Endothelial cell of hepatic sinusoid (primary cell): ENCODE measurements at regions not wholly inside any gene's neighbourhood (a gene's known extent, or its start where the extent isn't known, plus 50 kb on each side); places are given as distances from the start of the nearest gene placed in this dataset.

Source experiments
- in situ Hi-C: cut with HindIII; loops from 2 replicates; pipeline ENCODE4 v1.10.0; 2017; ENCODE audit warnings: low sequenced_read_pairs

- in situ Hi-C loops: no loop called here
Observed at GRCh38 chr9:134243778-134244467, 79.6 kb upstream of the RNU6ATAC start.

DNA sequence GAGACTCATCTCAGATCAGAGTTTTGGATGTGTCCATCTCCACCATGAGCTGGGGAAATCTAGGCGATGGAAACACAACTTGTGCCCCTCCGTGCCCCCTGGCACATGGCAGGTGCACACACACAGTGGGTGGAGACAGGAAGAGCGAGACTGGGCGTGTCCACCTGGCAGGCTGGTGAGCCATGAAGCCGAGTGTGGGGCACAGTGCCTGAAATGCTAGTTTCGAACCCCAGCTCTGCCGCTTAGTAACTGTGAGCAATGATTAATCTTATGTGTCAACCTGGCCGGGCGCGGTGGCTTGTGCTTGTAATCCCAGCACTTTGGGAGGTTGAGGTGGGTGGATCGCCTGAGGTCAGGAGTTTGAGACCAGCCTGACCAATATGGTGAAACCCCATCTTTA, 80.8 kb upstream of the RNU6ATAC start:
- in situ Hi-C loops: no loop called here

GRCh38 chr9:134247918-134248631, 78.2 kb upstream of the RXRA start:
- in situ Hi-C loops: no loop called here

GRCh38 chr9:134251296-134252069, 74.8 kb upstream of the RXRA start:
- in situ Hi-C loops: no loop called here

- in situ Hi-C loops: no loop called here
Observed at GRCh38 chr9:134252084-134252830, 74.0 kb upstream of the RXRA start.

GRCh38 chr9:134253606-134254205, 72.5 kb upstream of the RXRA start:
- in situ Hi-C loops: no loop called here

DNA sequence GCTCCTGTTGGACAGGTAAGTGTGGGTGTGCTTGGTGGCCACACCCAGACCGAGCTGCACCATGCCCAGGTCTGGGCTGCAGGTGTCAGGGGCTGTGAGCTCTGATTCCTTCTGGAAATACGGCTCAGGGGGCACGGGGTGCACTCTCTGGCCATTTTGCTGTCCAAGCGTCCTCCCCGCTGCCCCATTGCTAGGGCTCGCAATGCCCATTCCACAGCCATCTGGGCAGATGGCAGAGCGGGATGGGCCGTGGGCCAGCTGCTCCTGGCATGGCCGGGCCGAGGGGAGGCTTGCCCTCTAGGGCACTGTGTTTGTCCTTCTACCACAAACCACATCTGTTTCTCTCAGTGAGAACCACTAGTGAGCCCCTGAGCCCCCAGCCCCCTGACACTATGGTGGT, 67.9 kb upstream of the RXRA start:
- in situ Hi-C loops: loop anchor here (5.0 kb wide), 1 partner anchor 99 kb away; no protein-coding TSS in a partner anchor

- in situ Hi-C loops: loop anchor here (5.0 kb wide), 1 partner anchor 98 kb away; no protein-coding TSS in a partner anchor
Observed at GRCh38 chr9:134258828-134259546, 67.3 kb upstream of the RXRA start.

GRCh38 chr9:134259708-134260107, 66.5 kb upstream of the RXRA start:
- in situ Hi-C loops: loop anchor here (5.0 kb wide), 4 partner anchors 58 to 183 kb away; no protein-coding TSS in a partner anchor

DNA sequence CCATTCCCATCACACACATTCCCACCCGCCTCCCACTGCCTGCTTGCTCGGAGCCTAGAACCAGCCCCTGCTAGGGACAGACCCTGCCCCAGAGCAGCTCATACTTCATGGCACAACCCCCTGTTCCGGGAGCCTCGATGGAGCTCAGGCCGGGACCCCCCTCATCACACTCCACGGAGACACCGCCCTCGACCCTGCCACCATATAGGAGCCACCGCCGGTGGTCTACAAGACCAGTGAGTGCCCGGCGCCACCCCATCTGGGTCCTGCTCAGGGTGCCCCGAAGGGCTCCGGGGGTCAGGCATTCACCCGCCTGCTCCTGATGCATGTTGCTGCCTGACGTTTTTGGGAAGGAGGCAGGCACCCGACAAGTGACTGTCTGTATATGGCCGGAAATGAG, 65.5 kb upstream of the RXRA start:
- in situ Hi-C loops: loop anchor here (5.0 kb wide), 3 partner anchors 56 to 182 kb away; no protein-coding TSS in a partner anchor

GRCh38 chr9:134262035-134262434, 64.2 kb upstream of the RXRA start:
- in situ Hi-C loops: loop anchor here (5.0 kb wide), 3 partner anchors 55 to 180 kb away; no protein-coding TSS in a partner anchor

DNA sequence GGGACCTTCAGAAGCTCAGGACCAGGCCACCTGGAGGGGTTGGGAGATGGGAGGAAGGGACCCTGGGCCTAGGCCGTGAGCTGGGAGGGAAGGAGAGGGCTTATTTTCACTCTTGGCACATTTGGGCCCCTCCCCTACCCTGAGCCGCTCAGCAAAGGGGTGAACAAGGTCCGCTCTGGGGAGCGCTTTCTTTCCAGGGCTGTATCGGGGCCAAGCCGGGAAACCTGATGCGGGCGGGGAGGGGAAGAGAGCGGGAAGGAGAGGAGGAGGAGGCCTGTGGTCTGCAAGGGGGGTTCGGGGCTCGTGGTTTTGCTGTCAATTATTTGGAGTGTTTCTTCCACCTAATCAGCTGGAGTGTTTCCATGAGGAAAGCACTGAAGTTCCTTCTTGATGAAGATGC, 62.7 kb upstream of the RXRA start:
- in situ Hi-C loops: loop anchor here (5.0 kb wide), 3 partner anchors 54 to 179 kb away; no protein-coding TSS in a partner anchor

- in situ Hi-C loops: loop anchor here (5.0 kb wide), 3 partner anchors 53 to 178 kb away; no protein-coding TSS in a partner anchor
Observed at GRCh38 chr9:134264169-134264568, 62.1 kb upstream of the RXRA start.

- in situ Hi-C loops: no loop called here
Observed at GRCh38 chr9:134265078-134265477, 61.2 kb upstream of the RXRA start.

DNA sequence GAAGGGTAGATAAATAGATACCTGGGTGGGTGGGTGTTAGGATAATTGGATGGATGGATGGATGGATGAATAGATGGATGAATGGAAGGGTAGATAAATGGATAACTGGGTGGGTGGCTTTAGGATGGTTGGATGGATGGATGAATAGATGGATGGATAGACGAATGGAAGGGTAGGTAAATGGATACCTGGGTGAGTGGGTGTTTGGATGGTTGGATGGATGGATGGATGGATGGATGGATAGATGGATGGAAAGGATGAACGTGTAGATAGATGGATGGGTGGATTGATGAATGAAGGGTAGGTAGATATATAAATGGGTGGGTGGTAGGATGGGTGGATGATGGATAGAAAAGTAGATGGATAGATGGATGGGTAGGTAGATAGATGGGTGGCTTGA, 59.8 kb upstream of the RXRA start:
- in situ Hi-C loops: no loop called here

- in situ Hi-C loops: no loop called here
Observed at GRCh38 chr9:134267305-134267880, 58.9 kb upstream of the RXRA start.

DNA sequence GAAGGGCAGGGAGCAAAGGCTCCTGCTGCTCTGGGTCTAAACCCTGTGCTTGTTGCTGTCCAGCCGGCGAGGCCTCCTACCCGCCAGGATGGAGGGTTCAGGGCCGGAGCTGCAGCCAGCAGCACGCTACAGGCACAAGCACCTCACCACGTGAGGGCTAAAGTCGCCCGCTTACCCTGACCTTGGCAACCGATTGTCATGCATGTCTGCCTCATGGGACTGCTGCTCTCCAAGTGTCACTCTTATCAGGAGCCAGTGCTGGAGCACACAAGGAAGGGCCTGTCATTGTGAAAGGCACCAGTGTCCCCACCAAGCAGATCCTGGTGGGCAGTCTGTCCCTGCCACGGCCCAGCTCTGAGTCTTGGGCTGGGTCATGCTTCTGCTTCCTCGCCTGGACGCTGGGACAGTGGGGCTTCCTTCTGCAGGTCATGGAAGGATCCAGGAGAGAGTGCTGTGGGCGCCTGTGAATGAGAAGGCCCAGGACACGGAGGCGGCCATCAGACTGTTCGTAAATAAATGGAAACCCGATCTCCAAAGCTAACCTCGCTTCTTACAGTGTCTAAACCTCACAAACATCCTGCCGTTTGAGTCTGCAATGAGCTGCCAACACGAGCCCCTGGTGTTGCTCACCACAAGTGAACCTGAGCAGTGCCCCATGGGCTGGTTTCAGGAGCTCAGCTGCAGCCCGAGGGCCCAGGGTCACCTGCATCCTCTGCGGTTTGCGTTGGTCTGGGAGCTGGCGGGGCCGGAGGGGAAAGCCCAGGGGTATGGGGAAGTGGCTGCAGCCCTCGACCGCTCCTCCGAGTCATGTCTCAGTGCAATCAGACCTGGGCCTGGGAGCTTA, 58.2 kb upstream of the RXRA start:
- in situ Hi-C loops: no loop called here

GRCh38 chr9:134268747-134269146, 57.5 kb upstream of the RXRA start:
- in situ Hi-C loops: no loop called here
